Fibroblast of upper back skin (primary cell): ENCODE measurements at regions not wholly inside any gene's neighbourhood (a gene's known extent, or its start where the extent isn't known, plus 50 kb on each side); places are given as distances from the start of the nearest gene placed in this dataset.
"Not testable (repeated sequence)": the region's sequence is repeated elsewhere in the genome, so short reads cannot be mapped to it uniquely, and the experiment has no call there.

Source experiments
- DNase-seq: peaks from one replicate; pipeline ENCODE4 v3.0.0-alpha.2; 2013

DNA sequence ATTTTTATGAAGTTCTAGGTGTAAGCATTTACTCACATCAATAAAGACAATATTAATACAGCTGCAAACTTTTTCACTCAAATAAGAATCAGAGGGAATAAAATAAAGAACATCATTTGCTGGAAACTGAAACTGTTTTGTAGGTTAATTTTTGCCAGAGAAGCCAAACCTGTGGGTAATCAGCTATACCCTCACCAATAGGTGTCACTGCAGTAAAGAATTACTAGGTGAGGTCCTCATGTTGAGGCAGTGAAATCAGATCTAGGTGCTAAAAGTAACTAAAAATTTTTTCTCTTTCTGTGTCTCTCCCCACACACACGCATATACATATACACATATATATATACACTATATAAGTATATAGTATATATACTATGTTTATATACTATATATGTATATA is 1016.3 kb upstream of the SEMA6A start:
- DNase-seq: peak; percentile 11

DNA sequence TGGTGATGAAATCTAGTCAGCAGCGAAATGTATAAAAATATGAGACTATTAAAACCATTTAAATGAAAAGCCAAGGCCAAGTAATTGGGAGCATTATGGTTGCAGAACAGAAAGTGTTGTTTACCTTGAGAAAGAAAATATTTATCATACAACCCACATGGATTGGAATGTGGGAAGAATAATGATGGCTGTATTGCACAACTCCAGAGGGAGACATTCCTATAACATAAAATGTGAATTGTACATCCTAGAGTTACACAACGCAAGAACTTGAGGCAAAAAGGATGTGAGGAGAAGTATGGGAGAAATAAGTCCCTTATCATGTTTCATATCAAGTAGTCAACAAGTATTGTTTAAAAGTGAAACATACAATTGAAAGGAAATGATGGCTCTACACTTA is 1014.0 kb upstream of the SEMA6A start:
- DNase-seq: peak; percentile 1

GRCh38 chr5:117587111-117587510 is 1012.5 kb upstream of the SEMA6A start:
- no peak for DNase-seq

- DNase-seq: no peak
These were observed 994.0 kb upstream of the SEMA6A start for GRCh38 chr5:117568622-117569021.

DNA sequence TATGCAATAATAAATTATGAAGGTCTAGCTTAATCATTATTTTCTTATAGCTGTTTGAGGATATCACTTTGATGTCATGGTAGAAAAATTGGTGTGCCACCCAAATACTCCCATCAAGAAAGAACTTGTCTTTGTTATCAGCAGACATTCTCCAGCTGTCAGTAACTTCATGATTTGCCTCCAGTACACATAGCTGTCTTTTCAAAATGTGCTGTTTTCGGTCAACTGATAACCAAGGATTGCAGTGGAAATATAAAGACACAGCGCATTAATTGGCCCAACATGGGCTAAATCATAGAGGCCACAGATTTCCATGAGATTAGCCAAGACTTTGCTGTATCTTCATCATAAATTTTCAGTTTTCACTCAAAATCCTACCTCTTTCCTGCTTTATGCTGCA is 993.5 kb upstream of the SEMA6A start:
- no peak for DNase-seq

- DNase-seq: no peak
These were observed 988.0 kb upstream of the SEMA6A start for GRCh38 chr5:117562647-117563046.

- DNase-seq: no peak
These were observed 986.9 kb upstream of the SEMA6A start for GRCh38 chr5:117561531-117561930.

DNA sequence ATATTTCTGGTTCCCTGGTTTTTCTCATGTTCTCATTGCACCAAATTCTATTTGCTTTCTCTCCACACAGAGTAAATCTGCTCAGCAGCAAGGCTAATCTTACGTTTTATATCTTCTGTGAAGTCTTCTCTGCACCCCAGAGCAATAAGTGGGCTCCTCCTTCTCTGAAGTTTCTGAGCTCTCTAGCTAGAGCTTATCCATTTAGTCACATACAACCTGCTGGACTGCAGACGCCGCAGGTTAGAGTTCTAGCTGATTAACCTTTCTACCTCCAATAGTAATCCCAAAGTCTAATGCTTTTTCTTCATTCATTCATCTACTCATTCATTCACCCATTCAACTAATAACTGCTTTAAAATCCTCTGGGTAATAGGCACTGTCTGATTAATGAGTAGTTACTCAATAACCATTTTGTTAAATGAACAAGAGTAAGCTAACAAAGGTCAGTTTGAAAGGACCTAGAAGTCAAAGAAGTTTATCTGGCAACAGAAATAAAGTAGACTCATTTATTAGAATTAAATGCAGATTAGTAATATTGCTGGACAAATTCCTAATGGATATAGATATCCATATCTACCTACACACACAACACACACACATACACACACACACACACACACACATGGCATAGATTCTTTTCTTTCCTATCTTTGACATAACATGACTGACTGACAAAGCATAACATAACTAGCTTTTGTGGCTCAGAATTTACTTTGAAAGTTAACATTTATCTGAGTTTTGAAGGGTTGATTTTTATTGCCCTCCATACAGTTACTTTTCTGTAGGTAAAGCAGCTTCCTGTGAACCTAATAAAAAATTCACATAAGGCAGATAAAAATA is 984.6 kb upstream of the SEMA6A start:
- DNase-seq: no peak

DNA sequence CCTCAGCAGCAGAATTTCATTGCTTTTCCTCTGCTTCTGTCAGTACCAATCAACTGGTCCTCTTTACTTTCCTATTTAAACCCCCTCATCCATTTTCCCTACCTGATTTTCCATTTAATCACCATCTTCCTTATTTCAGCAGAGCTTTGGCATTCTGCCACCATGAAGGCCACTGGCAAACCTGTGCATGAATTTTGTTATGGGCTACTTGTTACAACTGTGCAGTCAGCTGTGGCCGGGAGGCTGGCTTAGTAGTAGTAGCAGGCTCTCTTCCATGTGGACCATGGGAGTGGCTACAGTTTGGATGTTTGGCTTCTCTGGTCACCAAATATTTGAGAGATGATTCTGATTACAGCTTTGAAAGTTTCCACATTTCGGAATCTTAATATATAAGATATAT is 976.6 kb upstream of the SEMA6A start:
- DNase-seq: no peak

GRCh38 chr5:117547192-117547591 is 972.6 kb upstream of the SEMA6A start:
- DNase-seq: no peak

DNA sequence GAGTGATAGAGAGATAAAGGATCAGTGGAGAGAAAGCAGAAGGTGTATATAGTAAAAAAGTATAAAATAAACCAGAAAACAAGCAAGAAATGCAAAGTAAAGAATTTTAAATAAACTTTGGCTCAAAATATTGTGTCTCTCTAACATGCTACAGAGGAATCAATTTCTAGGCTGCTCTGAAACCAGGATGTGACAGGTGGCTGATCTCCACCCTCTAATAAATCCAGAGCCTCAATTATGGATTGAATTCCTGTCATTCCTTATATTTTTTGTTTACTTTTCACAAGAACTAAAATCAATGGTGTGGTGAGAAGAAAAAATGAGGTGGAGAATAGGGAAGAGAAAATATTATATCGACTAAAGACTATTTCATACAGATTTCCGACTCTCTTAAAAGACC is 965.1 kb upstream of the SEMA6A start:
- DNase-seq: no peak

DNA sequence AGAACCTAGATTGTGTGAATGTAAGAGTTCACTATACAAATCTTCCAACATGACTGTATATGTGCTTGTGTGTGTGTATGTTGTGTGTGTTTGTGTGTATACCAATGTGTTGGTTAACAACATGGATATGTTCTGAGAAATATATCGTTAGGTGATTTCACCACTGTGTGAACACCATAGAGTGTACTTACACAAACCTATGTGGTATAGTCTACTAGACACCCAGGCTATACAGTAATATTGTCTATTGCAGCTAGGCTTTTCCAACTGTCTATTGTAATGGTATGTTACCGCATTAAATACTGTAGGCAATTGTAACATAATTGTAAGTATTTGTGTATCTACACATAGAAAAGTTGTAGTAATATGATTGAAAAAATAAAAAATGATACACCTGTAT is 959.2 kb upstream of the SEMA6A start:
- DNase-seq: no peak

DNA sequence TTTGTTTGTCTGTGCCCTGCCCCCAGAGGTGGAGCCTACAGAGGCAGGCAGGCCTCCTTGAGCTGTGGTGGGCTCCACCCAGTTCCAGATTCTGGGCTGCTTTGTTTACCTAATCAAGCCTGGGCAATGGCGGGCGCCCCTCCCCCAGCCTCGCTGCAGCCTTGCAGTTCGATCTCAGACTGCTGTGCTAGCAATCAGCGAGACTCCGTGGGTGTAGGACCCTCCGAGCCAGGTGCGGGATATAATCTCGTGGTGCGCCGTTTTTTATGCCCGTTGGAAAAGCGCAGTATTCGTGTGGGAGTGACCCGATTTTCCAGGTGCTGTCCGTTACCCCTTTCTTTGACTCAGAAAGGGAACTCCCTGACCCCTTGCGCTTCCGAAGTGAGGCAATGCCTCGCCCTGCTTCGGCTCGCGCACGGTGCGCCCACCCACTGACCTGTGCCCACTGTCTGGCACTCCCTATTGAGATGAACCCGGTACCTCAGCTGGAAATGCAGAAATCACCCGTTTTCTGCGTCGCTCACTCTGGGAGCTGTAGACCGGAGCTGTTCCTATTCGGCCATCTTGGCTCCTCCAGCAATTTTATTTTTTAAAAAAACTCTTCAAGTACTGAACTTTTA is 958.5 kb upstream of the SEMA6A start:
- not testable (repeated sequence) for DNase-seq

GRCh38 chr5:117519957-117520500 is 945.4 kb upstream of the SEMA6A start:
- no peak for DNase-seq

GRCh38 chr5:117504305-117504704 is 929.7 kb upstream of the SEMA6A start:
- no peak for DNase-seq

DNA sequence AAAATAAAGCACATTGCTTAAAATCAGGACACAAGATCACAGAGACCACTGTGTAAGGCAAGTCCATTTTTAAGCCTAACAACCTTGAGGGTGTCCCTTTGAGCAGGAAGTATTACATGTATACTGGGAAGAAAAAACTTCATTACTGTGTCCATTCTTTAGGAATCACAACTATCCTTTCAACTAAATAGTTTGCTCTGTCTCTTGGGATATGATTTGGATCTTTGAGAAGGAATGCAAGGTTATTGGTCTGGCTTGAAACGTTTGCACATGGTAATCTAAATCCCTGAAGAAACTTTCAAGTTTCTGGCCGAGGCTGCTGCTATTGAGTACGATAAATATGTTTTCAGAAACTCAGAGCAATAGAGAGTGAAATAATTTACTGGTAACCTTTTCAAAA is 923.0 kb upstream of the SEMA6A start:
- peak; percentile 32 for DNase-seq

DNA sequence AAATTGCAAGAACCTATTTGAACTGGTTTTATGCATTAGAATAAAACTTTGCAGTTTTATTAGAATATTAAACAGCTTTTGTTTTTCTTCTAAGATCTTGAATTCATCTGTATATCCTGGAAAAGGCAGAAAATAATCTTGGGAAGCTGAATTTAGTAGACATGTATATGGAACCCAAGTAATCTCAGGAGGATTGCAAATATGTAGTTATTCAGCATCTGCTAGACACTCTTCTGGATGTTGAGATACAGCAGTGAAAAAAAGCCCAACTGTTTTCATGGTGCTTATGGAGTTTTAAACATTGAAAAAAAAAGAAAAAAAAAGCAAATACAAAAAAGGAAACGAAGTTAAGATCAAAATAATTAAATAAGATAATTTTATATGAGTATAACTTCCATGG is 922.2 kb upstream of the SEMA6A start:
- DNase-seq: no peak

DNA sequence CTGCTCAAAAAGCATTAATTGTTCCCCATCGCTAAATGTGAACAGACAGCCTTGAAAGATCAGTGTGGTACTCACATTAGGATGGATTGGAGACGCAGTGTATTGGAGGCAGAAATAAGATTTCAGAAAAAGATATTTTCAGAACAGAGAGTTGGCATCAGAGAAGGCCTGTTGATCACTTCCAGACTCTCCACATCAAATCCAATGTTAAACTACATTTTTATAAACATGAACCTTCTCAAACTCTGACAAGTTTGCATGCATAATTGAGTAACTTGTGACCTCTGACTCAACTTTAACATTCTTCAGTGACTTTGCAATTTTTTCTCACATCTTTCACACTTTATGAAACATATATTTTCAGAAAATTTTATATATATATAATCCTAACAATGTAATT is 919.6 kb upstream of the SEMA6A start:
- no peak for DNase-seq

DNA sequence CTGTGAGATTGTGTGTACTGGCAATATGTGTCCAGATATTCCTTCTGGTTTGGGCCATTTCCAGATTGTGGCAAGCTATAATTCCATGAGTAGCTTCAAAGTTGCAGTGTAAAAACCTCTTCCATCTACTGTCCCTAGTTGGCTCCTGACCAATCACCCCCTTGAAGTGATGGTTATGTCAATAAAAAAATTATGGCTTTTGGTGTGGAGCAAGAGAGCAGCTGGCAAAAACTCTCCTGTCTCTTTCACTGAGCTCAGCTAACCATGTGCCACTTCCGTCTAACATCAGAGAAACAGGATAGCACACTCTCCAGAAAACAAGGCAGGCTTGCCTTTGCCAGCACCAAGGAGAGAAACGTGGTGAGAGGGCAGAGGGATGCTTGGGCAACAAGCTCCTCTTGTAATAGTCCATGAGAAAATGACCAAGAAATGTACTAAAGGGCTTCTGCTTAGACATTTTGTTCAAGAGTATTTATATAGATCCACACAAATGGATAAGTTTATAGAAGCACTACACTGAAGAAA is 914.4 kb upstream of the SEMA6A start:
- DNase-seq: no peak

- no peak for DNase-seq
These were observed 912.9 kb upstream of the SEMA6A start for GRCh38 chr5:117487556-117487955.

GRCh38 chr5:117486879-117487391 is 912.3 kb upstream of the SEMA6A start:
- DNase-seq: no peak

GRCh38 chr5:117486261-117486660 is 911.6 kb upstream of the SEMA6A start:
- DNase-seq: no peak

DNA sequence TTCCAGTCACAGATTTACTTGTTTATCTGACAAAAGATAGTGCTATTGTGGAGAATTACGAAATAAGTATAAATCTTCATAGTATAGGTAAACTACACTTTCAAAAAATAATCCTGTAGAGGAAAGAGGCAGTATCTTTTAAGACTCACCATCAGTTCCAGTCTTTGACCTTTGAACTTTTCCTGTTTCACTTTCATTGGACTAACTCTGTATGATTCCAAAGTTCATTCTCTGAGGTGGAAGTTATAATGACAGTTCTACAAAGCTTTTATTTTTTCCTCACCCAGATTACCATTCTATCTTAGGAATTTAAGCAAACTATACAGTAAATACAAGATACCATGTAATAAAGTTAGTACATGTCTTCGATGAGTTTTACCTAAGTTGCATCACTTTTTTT is 901.3 kb upstream of the SEMA6A start:
- DNase-seq: no peak

DNA sequence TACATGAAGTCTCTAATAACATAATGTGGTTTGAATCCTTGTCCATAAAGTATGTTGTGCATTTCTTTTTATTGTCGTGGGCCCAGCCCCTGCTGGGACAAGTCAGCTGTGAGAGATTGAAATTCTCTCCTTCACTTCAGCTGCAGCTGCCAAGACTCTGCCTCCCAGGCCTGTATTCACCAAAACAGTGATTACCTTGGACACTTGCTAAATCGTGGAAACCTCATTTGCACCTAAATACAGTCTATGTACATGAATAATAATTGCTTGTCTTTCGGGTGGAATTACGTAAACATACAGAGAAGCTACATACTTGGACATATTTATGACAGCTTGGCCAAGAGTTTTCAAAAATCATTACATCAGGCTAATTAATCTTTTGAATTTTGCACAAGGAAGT is 898.5 kb upstream of the SEMA6A start:
- no peak for DNase-seq
